HG03354 (cell line): ENCODE measurements at regions not wholly inside any gene's neighbourhood (a gene's known extent, or its start where the extent isn't known, plus 50 kb on each side); places are given as distances from the start of the nearest gene placed in this dataset.
A peak's percentile ranks its signal among the peaks of the same experiment; 100 is the strongest.

Source experiments
- ATAC-seq: cut with Tn5 transposase; IDR thresholded peaks from one replicate; pipeline ENCODE4 v1.9.1; 2021; ENCODE audit warnings: mild to moderate bottlenecking; ENCODE audit not compliant: unreplicated experiment, poor library complexity, severe bottlenecking

- ATAC-seq, result no peak
These were observed 60.2 kb upstream of the STEAP4 start for GRCh38 chr7:88366845-88367244.

DNA sequence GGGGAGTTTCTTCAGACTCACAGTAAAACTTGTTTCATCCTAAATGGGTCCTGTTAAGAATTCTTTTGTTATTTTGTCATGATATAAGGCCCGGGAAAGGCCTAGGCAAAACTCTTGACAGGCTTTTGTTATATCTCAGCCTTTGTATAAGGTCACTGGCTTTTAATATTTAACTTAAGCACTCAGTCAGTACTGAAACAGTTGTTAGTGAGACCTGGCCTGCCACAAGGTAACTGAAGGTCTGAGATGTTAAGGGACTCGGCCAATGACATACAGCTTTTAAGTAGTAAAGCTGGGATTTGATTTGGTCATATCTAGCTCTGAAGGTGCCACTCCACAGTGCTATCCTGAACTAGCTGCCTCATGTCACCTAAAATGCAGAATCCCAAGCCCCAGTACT is 57.2 kb upstream of the STEAP4 start:
- no peak for ATAC-seq

GRCh38 chr7:88363249-88363648 is 56.6 kb upstream of the STEAP4 start:
- no peak for ATAC-seq

DNA sequence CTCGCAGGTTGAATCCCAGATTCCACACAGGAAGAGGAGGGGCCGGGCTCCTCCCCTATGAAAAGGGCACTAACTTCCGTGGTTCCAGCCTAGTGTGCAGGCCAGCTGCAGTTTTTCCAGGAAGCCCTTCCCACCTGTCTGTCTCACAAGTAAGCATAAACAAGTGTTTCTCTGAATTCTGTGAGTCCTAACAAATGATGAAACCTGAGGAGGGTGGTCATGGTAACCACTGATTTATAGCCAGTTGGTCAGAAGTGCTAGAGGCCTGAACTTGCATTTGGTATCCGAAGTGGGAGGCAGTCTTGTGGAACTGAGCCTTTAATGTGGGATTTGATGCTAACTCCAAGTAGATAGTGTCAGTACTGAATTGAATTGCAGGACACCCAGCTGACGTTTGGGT is 54.7 kb upstream of the STEAP4 start:
- ATAC-seq, result no peak

- no peak for ATAC-seq
These were observed 52.2 kb upstream of the STEAP4 start for GRCh38 chr7:88358881-88359280.

GRCh38 chr7:88358526-88358838 is 51.8 kb upstream of the STEAP4 start:
- ATAC-seq, result no peak

GRCh38 chr7:88357781-88358525 is 51.3 kb upstream of the STEAP4 start:
- ATAC-seq, result peak; percentile 90

GRCh38 chr7:88357294-88357693 is 50.6 kb upstream of the STEAP4 start:
- ATAC-seq, result no peak
